ENCODE measurements at regions not wholly inside any gene's neighbourhood (a gene's known extent, or its start where the extent isn't known, plus 50 kb on each side); places are given as distances from the start of the nearest gene placed in this dataset.

DNA sequence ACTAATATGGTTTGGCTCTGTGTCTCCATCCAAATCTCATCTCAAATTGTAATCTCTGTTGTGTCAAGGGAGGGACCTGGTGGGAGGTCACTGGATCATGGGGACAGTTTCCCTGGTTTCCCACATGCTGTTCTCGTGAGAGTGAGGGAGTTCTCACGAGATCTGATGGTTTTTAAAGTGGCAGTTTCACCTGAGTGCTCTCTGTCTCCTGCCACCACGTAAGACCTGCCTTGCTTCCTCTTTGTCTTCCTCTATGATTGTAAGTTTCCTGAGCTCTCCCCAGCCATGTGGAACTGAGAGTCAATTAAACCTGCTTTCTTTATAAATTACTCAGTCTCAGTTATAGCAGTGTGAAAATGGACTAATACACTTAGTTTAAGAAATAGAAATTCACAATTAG is 228.9 kb downstream of the CD47 start:
- H3K36me3 ChIP-seq (ENCODE audit: insufficient read depth, low read length) = no peaks in the 10 kb centered on the region

DNA sequence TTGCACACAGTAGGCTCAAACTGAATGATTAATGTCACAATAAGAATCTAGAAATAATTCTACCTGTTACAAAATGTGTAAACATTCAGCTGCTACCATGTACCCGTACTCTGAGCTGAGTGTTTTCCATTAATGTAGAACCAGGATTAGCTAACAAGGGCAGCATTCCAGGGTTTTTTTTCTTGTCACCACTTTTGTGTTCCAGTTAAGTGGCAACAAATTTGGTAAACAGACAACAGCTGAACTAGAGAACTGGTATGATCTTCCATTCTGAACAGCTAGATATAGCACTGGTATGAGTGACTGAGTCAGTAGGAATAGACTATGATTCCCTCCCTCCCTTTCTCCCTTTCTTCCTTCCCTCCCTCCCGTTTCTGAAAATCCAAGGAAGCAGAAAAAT is 229.4 kb downstream of the CD47 start:
- H3K9me3 ChIP-seq (ENCODE audit: low read depth, low read length) = no peaks in the 10 kb centered on the region
- H3K4me3 ChIP-seq (ENCODE audit: insufficient read depth, low read length) = no peak overlapping the region
- H2AFZ ChIP-seq (ENCODE audit: low read length) = no peak overlapping the region
- no peaks in the 10 kb centered on the region for H3K4me1 ChIP-seq (ENCODE audit: insufficient read depth, low read length)
- H3K4me2 ChIP-seq (ENCODE audit: insufficient read depth, low read length) = no peak overlapping the region
- TF ChIP-seq, protein P1, sequence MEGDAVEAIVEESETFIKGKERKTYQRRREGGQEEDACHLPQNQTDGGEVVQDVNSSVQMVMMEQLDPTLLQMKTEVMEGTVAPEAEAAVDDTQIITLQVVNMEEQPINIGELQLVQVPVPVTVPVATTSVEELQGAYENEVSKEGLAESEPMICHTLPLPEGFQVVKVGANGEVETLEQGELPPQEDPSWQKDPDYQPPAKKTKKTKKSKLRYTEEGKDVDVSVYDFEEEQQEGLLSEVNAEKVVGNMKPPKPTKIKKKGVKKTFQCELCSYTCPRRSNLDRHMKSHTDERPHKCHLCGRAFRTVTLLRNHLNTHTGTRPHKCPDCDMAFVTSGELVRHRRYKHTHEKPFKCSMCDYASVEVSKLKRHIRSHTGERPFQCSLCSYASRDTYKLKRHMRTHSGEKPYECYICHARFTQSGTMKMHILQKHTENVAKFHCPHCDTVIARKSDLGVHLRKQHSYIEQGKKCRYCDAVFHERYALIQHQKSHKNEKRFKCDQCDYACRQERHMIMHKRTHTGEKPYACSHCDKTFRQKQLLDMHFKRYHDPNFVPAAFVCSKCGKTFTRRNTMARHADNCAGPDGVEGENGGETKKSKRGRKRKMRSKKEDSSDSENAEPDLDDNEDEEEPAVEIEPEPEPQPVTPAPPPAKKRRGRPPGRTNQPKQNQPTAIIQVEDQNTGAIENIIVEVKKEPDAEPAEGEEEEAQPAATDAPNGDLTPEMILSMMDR (IDR thresholded peaks at IDR 0.05; ENCODE audit: extremely low read depth, low read depth, low read length) = no peak
- no peaks in the 10 kb centered on the region for H3K36me3 ChIP-seq (ENCODE audit: insufficient read depth, low read length)
- H3K27ac ChIP-seq (ENCODE audit: low read depth, low read length) = no peak overlapping the region
- no peak for DNase-seq (ENCODE audit: insufficient read length, low spot score, missing footprints)
- H3K27me3 ChIP-seq (ENCODE audit: insufficient read depth, low read length) = peaks cover 11% of the 10 kb centered on the region
- H4K20me1 ChIP-seq (ENCODE audit: insufficient read depth, low read length) = no peaks in the 10 kb centered on the region
- H3K79me2 ChIP-seq (ENCODE audit: insufficient read depth, low read length) = no peaks in the 10 kb centered on the region

More for the DNA sequence above, 228.9 kb downstream of the CD47 start:
- H3K9me3 ChIP-seq (ENCODE audit: low read depth, low read length) = no peaks in the 10 kb centered on the region
- TF ChIP-seq, protein P1 (IDR thresholded peaks at IDR 0.05; ENCODE audit: extremely low read depth, low read depth, low read length) = no peak
- H3K79me2 ChIP-seq (ENCODE audit: insufficient read depth, low read length) = no peaks in the 10 kb centered on the region
- no peak overlapping the region for H2AFZ ChIP-seq (ENCODE audit: low read length)
- H4K20me1 ChIP-seq (ENCODE audit: insufficient read depth, low read length) = no peaks in the 10 kb centered on the region
- no peak overlapping the region for H3K27ac ChIP-seq (ENCODE audit: low read depth, low read length)
- H3K4me2 ChIP-seq (ENCODE audit: insufficient read depth, low read length) = no peak overlapping the region
- H3K4me1 ChIP-seq (ENCODE audit: insufficient read depth, low read length) = no peaks in the 10 kb centered on the region
- H3K4me3 ChIP-seq (ENCODE audit: insufficient read depth, low read length) = no peak overlapping the region
- H3K27me3 ChIP-seq (ENCODE audit: insufficient read depth, low read length) = peaks cover 11% of the 10 kb centered on the region
- no peak for DNase-seq (ENCODE audit: insufficient read length, low spot score, missing footprints)

Measured in osteoblast (primary cell).